HK-2 (cell line): ENCODE measurements at regions not wholly inside any gene's neighbourhood (a gene's known extent, or its start where the extent isn't known, plus 50 kb on each side); places are given as distances from the start of the nearest gene placed in this dataset.

Experiments used
- DNase-seq: peaks from one replicate; pipeline ENCODE4 v3.0.0-alpha.2; 2018; ENCODE audit not compliant: unreplicated experiment

DNA sequence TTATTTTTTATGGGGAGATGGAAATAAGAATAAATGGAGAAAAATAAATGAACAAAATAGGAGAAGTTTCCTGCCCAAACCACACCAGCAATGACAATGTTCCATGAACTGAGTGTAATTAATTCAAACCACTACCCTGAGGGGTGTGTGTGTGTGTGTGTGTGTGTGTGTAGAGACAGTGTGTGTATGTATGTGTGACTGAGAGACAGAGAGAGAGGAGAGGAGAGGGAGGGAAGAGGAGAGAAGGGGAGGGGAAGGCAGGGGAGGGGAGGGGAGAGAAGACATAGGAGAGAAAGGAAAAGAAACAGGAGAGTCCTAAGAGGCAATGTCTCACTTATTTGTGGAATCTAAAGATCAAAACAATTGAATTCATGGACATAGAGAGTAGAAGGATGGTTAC, 65.0 kb upstream of the POU2AF1 start:
- DNase-seq = no peak

GRCh38 chr11:111443640-111444039, 64.6 kb upstream of the POU2AF1 start:
- DNase-seq = no peak

DNA sequence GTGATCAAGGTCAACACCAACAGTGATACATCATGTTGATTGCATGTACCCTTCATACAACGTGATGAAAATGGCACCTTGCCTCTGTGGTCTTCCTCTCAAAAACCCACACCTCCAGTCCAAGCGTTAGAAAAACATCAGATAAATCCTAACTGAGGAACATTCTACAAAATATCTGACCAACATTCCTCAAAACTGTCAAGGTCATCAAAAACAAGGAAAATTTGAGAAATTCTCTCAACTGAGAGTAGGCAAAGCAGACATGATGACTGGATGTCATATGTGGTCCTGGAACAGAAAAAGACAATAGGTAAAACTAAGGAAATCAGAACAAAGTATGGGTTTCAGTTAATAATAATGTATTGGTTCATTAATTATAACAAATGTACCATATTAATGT, 64.0 kb upstream of the POU2AF1 start:
- DNase-seq = no peak

DNA sequence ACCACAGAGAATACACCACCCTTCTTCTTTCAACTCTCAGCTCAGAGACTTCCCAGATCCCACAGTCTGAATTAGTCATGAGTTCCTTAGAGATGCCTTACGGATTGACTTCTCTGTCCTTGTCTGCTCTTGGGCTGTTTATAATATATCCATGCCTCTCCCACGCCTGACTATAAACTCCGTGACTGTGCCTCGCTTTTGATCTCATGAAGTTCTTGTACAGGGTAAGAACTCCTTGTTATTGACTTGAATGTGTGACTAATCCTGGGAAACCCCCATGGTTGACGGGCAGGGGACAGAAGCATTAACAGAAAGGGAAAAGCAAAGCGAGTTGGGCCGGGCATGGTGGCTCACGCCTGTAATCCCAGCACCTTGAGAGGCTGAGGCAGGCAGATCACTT, 62.4 kb upstream of the POU2AF1 start:
- DNase-seq = no peak

- no peak for DNase-seq
Observed at GRCh38 chr11:111440416-111441205, 61.5 kb upstream of the POU2AF1 start.

DNA sequence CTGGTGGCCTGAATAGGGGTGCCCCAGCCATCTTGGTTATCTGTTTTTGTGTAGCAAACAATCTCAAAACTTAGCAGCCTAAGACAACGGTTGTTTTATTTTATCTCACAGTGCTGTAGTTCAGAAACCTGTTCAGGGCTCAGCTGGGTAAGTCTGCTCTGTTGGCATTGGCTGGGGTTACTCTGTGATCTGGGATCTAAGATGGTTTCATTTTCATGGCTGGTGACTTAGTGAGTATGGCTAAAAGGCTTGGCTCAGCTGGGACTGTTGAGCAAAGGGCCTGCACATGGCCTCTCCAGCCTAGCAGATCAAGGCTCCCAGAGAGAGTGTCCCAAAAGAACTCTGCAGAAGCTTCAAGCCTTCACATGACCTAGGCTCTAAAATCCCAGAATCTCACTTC, 60.8 kb upstream of the POU2AF1 start:
- DNase-seq = no peak

GRCh38 chr11:111438846-111439520, 59.9 kb upstream of the POU2AF1 start:
- DNase-seq = no peak

DNA sequence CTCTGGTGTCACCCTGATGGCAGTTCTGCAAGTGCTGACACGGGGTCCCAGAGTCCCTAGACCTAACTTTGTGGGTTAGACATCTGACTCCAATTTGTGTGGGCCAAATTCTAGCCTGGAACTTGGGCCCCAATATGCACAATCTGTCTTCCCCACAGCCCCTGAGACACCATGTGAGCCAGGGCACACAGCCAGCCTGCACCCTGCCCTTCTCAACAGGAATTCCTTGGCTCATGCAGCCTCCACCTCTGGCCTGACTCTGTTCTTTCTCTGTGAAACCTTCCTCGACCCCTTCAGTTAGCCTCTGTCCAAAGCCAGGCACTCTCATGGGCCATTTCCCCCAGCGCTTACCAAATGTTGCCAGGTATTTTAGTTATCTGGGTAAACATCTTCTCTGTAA, 59.1 kb upstream of the POU2AF1 start:
- no peak for DNase-seq

DNA sequence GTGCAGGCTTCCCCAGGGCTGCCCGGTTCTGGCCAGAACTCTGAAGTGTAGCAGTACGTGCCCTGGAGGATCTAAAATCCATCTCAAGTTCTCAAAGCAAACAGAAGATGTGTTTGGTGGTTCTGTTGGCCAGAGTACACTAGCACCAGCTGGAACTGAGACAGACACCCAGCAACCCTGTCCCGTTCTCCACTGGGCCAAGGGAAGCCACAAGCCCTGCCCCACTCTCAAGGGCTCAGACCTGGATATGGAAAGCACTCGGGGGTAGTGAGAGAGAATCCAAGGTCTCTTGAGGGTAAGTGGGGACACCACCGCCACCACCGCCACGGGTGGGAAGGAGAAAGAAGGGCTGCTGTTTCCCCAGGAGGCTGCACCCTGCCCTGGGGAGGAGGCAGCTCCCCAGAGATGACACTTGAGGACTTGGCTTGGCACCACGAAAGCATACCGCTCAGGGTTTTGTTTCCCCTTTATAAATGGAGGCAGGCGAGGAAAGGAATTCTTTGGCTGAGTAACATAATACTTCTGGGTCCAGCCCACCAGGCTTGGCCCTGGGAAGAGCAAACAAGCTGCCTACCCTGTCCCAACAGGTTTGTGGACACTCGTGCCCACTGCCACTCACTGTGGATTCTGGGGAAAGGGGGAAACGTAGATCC, 56.1 kb upstream of the POU2AF1 start:
- DNase-seq = no peak

DNA sequence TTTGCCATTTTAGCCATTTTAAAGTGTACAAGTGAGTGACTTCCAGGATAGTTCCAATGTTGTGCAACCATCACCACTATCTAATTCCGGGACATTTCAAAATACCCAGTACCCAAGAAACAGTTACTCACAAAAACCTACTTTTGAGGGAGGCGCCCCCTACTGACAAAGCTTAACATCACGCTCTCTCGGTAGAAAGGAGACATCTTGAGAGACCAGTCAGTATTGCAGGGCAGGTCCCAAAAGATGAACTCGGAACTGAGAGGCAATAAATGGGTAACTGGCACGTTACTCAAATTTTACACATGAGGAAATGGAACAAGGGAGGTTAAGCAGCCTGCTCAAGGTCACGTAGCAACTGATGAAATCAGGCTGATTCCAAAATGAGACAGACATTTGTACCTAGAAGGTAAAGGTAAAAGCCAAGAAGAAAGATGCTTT, 50.0 kb upstream of the POU2AF1 start:
- DNase-seq = peak; percentile 27
